SK-N-SH (cell line): ENCODE measurements at regions not wholly inside any gene's neighbourhood (a gene's known extent, or its start where the extent isn't known, plus 50 kb on each side); places are given as distances from the start of the nearest gene placed in this dataset.

ENCODE experiments used
- CTCF ChIP-seq: fragments of 200-600 bp; sonication (generic); IDR thresholded peaks from 2 replicates; pipeline ENCODE4 v1.6.1; 2017; ENCODE audit warnings: antibody characterized with exemption, mild to moderate bottlenecking, moderate library complexity
- SMC3 ChIP-seq: IDR thresholded peaks from 2 replicates; pipeline ENCODE4 v1.6.1; 2012; ENCODE audit warnings: low read depth, low read length, improper control_type of control experiment

- TF ChIP-seq CTCF: no peak
- no peak for TF ChIP-seq SMC3
Observed at GRCh38 chr17:71327376-71328059, 793.3 kb upstream of the SOX9 start.
